ENCODE measurements at regions not wholly inside any gene's neighbourhood (a gene's known extent, or its start where the extent isn't known, plus 50 kb on each side); places are given as distances from the start of the nearest gene placed in this dataset.

DNA sequence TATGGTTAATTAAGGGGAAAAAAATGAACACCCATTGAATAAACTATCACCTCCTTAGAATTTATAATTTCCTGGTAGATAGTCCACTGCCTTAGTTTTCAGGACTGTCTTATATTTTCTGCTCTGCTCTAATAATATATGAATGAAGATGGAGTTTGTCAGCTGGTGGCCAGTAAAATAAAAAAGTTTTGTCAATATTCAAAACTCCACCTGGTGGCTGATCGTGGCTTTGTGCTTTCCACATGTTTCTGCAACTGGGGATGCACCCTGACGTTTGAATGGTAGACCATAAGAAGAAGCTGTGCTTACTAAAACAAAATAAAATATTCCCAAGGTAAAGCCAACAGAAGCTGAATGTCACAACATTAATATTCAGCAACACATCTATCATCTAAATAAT, 286.6 kb upstream of the IZUMO3 start:
- TF ChIP-seq POLR2A (IDR thresholded peaks at IDR 0.05) = no peak
- TF ChIP-seq, protein P1, sequence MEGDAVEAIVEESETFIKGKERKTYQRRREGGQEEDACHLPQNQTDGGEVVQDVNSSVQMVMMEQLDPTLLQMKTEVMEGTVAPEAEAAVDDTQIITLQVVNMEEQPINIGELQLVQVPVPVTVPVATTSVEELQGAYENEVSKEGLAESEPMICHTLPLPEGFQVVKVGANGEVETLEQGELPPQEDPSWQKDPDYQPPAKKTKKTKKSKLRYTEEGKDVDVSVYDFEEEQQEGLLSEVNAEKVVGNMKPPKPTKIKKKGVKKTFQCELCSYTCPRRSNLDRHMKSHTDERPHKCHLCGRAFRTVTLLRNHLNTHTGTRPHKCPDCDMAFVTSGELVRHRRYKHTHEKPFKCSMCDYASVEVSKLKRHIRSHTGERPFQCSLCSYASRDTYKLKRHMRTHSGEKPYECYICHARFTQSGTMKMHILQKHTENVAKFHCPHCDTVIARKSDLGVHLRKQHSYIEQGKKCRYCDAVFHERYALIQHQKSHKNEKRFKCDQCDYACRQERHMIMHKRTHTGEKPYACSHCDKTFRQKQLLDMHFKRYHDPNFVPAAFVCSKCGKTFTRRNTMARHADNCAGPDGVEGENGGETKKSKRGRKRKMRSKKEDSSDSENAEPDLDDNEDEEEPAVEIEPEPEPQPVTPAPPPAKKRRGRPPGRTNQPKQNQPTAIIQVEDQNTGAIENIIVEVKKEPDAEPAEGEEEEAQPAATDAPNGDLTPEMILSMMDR (IDR thresholded peaks at IDR 0.05) = no peak
- no peak overlapping the region for H3K27ac ChIP-seq

DNA sequence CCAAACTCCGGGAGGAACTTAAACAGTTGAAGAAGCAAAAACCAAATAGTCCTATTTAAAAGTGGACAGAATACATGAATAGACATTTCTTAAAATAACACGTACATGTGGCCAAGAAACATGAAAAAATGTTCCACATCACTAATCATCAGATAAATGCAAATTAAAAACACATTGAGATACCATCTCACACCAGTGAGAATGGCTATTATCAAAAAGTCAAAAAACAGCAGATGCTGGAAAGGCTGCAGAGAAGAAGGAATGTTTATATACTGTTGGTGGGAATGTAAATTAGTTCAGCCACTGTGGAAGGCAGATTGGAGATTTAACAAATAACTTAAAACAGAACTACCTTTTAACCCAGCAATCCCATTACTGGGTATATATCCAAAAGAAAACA, 283.0 kb upstream of the IZUMO3 start:
- no peaks in the 10 kb centered on the region for H3K4me1 ChIP-seq
- TF ChIP-seq, protein P1 (IDR thresholded peaks at IDR 0.05) = no peak
- no peak for TF ChIP-seq POLR2A (IDR thresholded peaks at IDR 0.05)
- no peaks in the 10 kb centered on the region for H3K36me3 ChIP-seq
- no peak for DNase-seq
- no peaks in the 10 kb centered on the region for H3K9me3 ChIP-seq
- H3K27ac ChIP-seq = no peak overlapping the region
- no peak overlapping the region for H3K4me3 ChIP-seq
- no peaks in the 10 kb centered on the region for H3K27me3 ChIP-seq

More for the DNA sequence above, 286.6 kb upstream of the IZUMO3 start:
- H3K4me1 ChIP-seq = no peaks in the 10 kb centered on the region
- H3K9me3 ChIP-seq = no peaks in the 10 kb centered on the region
- H3K36me3 ChIP-seq = no peaks in the 10 kb centered on the region
- H3K4me3 ChIP-seq = no peak overlapping the region
- no peaks in the 10 kb centered on the region for H3K27me3 ChIP-seq
- DNase-seq = no peak

DNA sequence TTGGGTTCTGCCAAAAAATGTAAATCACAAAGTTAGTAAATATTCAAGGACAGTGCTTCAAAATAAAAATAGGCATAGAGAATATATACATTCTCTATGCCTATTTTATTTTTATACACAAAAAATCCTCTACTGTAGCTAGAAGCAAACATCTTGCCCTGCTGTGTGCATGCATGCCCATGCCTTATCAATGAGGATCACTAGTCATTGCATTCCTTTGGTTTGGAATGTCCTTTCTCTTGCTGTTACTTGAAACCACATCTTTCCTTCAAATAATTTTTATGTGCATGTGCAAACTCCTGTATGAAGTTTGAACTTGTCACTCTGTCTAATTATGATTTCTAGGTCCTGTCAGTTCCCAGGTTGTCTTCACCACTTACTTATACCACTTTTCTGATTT, 278.9 kb upstream of the IZUMO3 start:
- Histone ChIP-seq H3K27ac (no peak overlapping the region), H3K9me3 (no peaks in the 10 kb centered on the region), H3K4me3 (no peak overlapping the region), H3K27me3 (no peaks in the 10 kb centered on the region), H3K4me1 (no peaks in the 10 kb centered on the region), H3K36me3 (no peaks in the 10 kb centered on the region)
- no peak for DNase-seq
- TF ChIP-seq, protein P1 (IDR thresholded peaks at IDR 0.05) = no peak
- no peak for TF ChIP-seq POLR2A (IDR thresholded peaks at IDR 0.05)

DNA sequence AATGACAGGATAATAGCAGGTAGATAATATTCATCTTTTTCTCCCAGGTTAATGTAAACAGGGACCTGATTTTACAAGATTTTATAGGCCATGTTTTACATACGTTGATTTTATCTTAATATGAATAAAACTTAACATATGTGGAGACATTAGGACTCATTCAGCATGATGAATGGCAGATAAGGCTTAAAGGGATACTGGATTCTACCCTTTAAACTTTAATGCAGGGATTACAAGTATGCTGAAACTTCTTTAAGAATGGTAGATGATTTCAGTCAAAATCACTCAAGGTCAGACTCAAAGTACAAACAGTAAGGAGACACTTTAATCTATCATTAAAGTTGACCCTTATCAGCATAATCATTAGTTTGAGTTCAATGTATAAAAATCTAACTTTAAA, 274.5 kb upstream of the IZUMO3 start:
- H3K4me1 ChIP-seq = no peaks in the 10 kb centered on the region
- no peaks in the 10 kb centered on the region for H3K9me3 ChIP-seq
- H3K36me3 ChIP-seq = no peaks in the 10 kb centered on the region
- TF ChIP-seq, protein P1 (IDR thresholded peaks at IDR 0.05) = no peak
- TF ChIP-seq POLR2A (IDR thresholded peaks at IDR 0.05) = no peak
- no peak for DNase-seq
- no peak overlapping the region for H3K27ac ChIP-seq
- H3K27me3 ChIP-seq = no peaks in the 10 kb centered on the region
- no peak overlapping the region for H3K4me3 ChIP-seq

DNA sequence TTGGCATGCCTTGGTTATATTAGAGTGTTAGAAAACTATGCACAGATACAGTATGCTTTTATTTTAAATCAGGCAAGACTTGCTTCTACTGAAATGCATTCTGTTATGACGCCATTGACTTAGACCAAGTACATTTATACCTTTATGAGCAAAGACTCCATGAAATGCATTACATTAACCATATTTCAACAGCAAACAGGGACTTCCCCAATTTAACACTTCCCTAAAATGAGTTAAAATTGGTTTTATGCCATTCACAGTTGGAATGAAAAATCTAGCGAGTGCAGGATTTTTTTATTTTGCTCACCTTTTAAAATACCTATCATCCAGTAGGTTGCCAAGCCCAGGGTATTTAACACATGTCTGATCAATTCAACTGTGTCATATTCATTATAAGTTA, 272.1 kb upstream of the IZUMO3 start:
- no peaks in the 10 kb centered on the region for H3K4me1 ChIP-seq
- H3K27me3 ChIP-seq = no peaks in the 10 kb centered on the region
- H3K36me3 ChIP-seq = no peaks in the 10 kb centered on the region
- no peak overlapping the region for H3K27ac ChIP-seq
- no peaks in the 10 kb centered on the region for H3K9me3 ChIP-seq
- no peak for DNase-seq
- no peak overlapping the region for H3K4me3 ChIP-seq
- no peak for TF ChIP-seq POLR2A (IDR thresholded peaks at IDR 0.05)
- TF ChIP-seq, protein P1 (IDR thresholded peaks at IDR 0.05) = no peak

DNA sequence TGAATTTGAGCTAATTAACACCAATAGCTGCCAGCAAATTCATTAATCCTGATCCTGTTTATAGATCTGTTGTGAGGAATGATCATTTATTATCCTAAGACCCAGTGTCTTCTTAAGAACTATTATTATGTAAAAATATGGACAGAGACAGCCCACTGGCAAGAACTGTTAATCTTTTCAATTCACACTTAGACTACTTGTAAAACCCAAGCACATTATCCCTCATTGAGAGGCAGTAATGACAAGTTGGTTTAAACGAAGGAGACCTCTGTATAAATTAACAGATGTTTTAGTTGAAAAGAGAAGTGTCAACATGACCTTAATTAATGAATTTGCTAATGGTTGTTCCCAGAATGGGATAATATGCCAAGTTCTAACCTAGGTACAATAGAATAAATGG, 270.3 kb upstream of the IZUMO3 start:
- Histone ChIP-seq H3K4me1 (no peaks in the 10 kb centered on the region), H3K36me3 (no peaks in the 10 kb centered on the region), H3K27ac (no peak overlapping the region), H3K9me3 (no peaks in the 10 kb centered on the region), H3K4me3 (no peak overlapping the region), H3K27me3 (no peaks in the 10 kb centered on the region)
- no peak for TF ChIP-seq POLR2A (IDR thresholded peaks at IDR 0.05)
- DNase-seq = no peak

All from Peyer's patch (tissue), 4 donors.